NOMO-1 (cell line): ENCODE measurements at regions not wholly inside any gene's neighbourhood (a gene's known extent, or its start where the extent isn't known, plus 50 kb on each side); places are given as distances from the start of the nearest gene placed in this dataset.
A peak's percentile ranks its signal among the peaks of the same experiment; 100 is the strongest.

Experiments used
- DNase-seq, 2 experiments: peaks; one replicate each; lab custom pipeline; 2025; ENCODE audit not compliant: unreplicated experiment in 2 of 2; lab: John Stamatoyannopoulos, UW

GRCh38 chr9:126556560-126557250 is 57.0 kb upstream of the LMX1B start:
- DNase-seq: no peak

- peak; percentile 18 to 42 for DNase-seq
These were observed 55.6 kb upstream of the LMX1B start for GRCh38 chr9:126558051-126558665.

GRCh38 chr9:126559296-126559695 is 54.4 kb upstream of the LMX1B start:
- DNase-seq: no peak

- peak; percentile 65 to 81 for DNase-seq
These were observed 52.1 kb upstream of the LMX1B start for GRCh38 chr9:126561582-126561981.

- DNase-seq: no peak
These were observed 50.2 kb upstream of the LMX1B start for GRCh38 chr9:126563556-126563955.
